ENCODE measurements at regions not wholly inside any gene's neighbourhood (a gene's known extent, or its start where the extent isn't known, plus 50 kb on each side); places are given as distances from the start of the nearest gene placed in this dataset.

DNA sequence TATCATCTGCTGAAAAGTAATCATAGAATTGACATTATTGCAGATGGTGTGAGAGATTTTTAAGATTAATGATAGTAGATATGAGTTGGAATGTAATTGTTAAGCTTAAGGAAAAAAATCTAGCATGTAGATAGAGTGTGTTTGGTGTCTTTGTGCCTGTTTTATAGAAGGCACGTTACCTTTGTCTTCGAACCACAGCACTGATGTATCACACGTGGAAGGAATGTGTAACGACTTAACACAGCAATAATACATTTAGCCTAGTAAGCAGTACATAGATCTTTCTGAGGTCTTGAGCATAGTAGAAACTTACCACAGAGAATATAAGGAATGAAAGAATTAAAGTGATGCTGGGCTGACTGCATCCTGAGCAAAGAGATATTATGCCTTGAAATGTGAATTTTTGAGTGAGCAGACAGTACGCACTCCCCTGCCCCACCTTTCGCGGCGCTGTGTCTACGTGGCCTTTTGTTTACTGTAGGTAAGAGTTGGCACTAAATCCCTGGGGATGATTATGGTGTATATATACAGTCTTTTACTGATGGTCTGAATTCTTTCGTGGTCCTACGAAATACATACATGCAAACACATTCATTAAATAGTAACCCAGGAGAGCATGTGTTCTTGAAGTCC lies 217.6 kb upstream of the TOPAZ1 start:
- Histone ChIP-seq H4K5ac (ENCODE audit: low read depth, low read length) (no peak overlapping the region), H2BK20ac (ENCODE audit: low read depth, low read length) (no peak overlapping the region), H3K9me3 (ENCODE audit: control insufficient read depth, insufficient read depth, low read length) (no peaks in the 10 kb centered on the region), H3K27me3 (ENCODE audit: control insufficient read depth, insufficient read depth, low read length) (peaks cover 34% of the 10 kb centered on the region), H3K14ac (replicated peaks; ENCODE audit: low read depth, low read length) (no peak overlapping the region), H3K9me1 (ENCODE audit: insufficient read depth, low read length) (no peaks in the 10 kb centered on the region), H3K4ac (ENCODE audit: low read depth, low read length) (no peak overlapping the region), H2AK5ac (ENCODE audit: low read depth, low read length) (no peak overlapping the region), H2BK15ac (ENCODE audit: low read depth, low read length) (no peak overlapping the region), H3K4me3 (ENCODE audit: insufficient read depth, low read depth, low read length) (no peak overlapping the region), H4K8ac (ENCODE audit: low read depth in 2 of 2, low read length in 2 of 2) (no peak overlapping the region), H2BK120ac (ENCODE audit: low read depth, low read length) (no peak overlapping the region), H3K4me1 (ENCODE audit: control insufficient read depth, insufficient read depth, low read length) (no peaks in the 10 kb centered on the region), H2AFZ (replicated peaks; ENCODE audit: low read length, poor library complexity) (no peak overlapping the region), H3K56ac (ENCODE audit: extremely low read depth, insufficient read depth, low read length) (no peak overlapping the region), H3K4me2 (ENCODE audit: low read depth, low read length) (no peak overlapping the region), H4K20me1 (ENCODE audit: insufficient read depth, low read length) (no peaks in the 10 kb centered on the region), H3K23ac (ENCODE audit: low read depth, low read length) (no peak overlapping the region), H3K79me1 (ENCODE audit: low read depth in 1 of 2, low read length in 2 of 2) (no peaks in the 10 kb centered on the region), H3K18ac (ENCODE audit: low read depth, low read length) (no peak overlapping the region), H2AK9ac (replicated peaks; ENCODE audit: low read depth, low read length, poor library complexity) (no peak overlapping the region), H2BK5ac (ENCODE audit: low read depth, low read length, poor library complexity, severe bottlenecking) (no peak overlapping the region), H3K36me3 (ENCODE audit: control insufficient read depth, insufficient read depth, low read length) (no peaks in the 10 kb centered on the region), H3K9ac (ENCODE audit: low read depth, low read length) (no peak overlapping the region), H4K91ac (ENCODE audit: insufficient read depth, low read depth, low read length) (no peak overlapping the region), H3K27ac (ENCODE audit: insufficient read depth, low read length) (no peak overlapping the region)
- in situ Hi-C loops (cut with MboI; ENCODE audit: low sequenced_read_pairs) = no loop called here
- intact Hi-C loops (cut with micrococcal nuclease) = no loop called here
- DNase-seq (no peak), ATAC-seq (ENCODE audit: low read depth) (no peak)
- ChIA-PET CTCF (no interaction called here), POLR2A (ENCODE audit: unreplicated experiment) (no interaction called here)
- TF ChIP-seq RCOR1 (IDR thresholded peaks at IDR 0.05; ENCODE audit: insufficient replicate concordance, low read length) = no peak
- TF ChIP-seq, protein P1, sequence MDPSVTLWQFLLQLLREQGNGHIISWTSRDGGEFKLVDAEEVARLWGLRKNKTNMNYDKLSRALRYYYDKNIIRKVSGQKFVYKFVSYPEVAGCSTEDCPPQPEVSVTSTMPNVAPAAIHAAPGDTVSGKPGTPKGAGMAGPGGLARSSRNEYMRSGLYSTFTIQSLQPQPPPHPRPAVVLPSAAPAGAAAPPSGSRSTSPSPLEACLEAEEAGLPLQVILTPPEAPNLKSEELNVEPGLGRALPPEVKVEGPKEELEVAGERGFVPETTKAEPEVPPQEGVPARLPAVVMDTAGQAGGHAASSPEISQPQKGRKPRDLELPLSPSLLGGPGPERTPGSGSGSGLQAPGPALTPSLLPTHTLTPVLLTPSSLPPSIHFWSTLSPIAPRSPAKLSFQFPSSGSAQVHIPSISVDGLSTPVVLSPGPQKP (IDR thresholded peaks at IDR 0.05; ENCODE audit: borderline replicate concordance, low read depth, low read length) = no peak
- TF ChIP-seq, protein P2, sequence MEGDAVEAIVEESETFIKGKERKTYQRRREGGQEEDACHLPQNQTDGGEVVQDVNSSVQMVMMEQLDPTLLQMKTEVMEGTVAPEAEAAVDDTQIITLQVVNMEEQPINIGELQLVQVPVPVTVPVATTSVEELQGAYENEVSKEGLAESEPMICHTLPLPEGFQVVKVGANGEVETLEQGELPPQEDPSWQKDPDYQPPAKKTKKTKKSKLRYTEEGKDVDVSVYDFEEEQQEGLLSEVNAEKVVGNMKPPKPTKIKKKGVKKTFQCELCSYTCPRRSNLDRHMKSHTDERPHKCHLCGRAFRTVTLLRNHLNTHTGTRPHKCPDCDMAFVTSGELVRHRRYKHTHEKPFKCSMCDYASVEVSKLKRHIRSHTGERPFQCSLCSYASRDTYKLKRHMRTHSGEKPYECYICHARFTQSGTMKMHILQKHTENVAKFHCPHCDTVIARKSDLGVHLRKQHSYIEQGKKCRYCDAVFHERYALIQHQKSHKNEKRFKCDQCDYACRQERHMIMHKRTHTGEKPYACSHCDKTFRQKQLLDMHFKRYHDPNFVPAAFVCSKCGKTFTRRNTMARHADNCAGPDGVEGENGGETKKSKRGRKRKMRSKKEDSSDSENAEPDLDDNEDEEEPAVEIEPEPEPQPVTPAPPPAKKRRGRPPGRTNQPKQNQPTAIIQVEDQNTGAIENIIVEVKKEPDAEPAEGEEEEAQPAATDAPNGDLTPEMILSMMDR (conservative IDR thresholded peaks at IDR 0.05; ENCODE audit: low read depth, low read length) = no peak
- no peak for TF ChIP-seq BHLHE40 (IDR thresholded peaks at IDR 0.05; ENCODE audit: low read depth, low read length)
- no peak for TF ChIP-seq SMC3 (IDR thresholded peaks at IDR 0.05; ENCODE audit: low read depth, low read length)
- TF ChIP-seq, protein P3, sequence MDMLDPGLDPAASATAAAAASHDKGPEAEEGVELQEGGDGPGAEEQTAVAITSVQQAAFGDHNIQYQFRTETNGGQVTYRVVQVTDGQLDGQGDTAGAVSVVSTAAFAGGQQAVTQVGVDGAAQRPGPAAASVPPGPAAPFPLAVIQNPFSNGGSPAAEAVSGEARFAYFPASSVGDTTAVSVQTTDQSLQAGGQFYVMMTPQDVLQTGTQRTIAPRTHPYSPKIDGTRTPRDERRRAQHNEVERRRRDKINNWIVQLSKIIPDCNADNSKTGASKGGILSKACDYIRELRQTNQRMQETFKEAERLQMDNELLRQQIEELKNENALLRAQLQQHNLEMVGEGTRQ (IDR thresholded peaks at IDR 0.05; ENCODE audit: low read depth, low read length) = no peak
- TF ChIP-seq CHD1 (IDR thresholded peaks at IDR 0.05; ENCODE audit: low read depth, low read length) = no peak
- TF ChIP-seq MAZ (IDR thresholded peaks at IDR 0.05; ENCODE audit: borderline replicate concordance, low read depth, low read length) = no peak
- TF ChIP-seq RFX5 (IDR thresholded peaks at IDR 0.05; ENCODE audit: low read depth, low read length) = no peak
- TF ChIP-seq CEBPB (IDR thresholded peaks at IDR 0.05; ENCODE audit: low read depth, low read length) = no peak
- TF ChIP-seq POLR2A (IDR thresholded peaks at IDR 0.05; ENCODE audit: low read depth, low read length) = no peak
- no peak for TF ChIP-seq MXI1 (IDR thresholded peaks at IDR 0.05; ENCODE audit: borderline replicate concordance, low read depth, low read length)
- no peak for TF ChIP-seq NFE2L2 (IDR thresholded peaks at IDR 0.05; ENCODE audit: low read depth, low read length)
- no peak for TF ChIP-seq RAD21 (IDR thresholded peaks at IDR 0.05; ENCODE audit: low read length)
- TF ChIP-seq FOS (IDR thresholded peaks at IDR 0.05; ENCODE audit: low read depth, low read length) = no peak
- no peak for TF ChIP-seq MAFK (IDR thresholded peaks at IDR 0.05; ENCODE audit: low read depth, low read length)
- dilution Hi-C loops (cut with HindIII; ENCODE audit: low sequenced_read_pairs, unreplicated experiment) = no loop called here
- no CpG with 5 or more reads among the region's 11 CpGs for WGBS, 2 experiments (ENCODE audit: extremely low coverage in 2 of 2, insufficient read length in 1 of 2)
- no TSS peak for BruUV-seq (replicated peaks)

All from IMR-90 (cell line).